ENCODE measurements at regions not wholly inside any gene's neighbourhood (a gene's known extent, or its start where the extent isn't known, plus 50 kb on each side); places are given as distances from the start of the nearest gene placed in this dataset.
A peak's percentile ranks its signal among the peaks of the same experiment; 100 is the strongest.

GRCh38 chr9:79403495-79403894, 168.3 kb upstream of the TLE4 start:
- H2AFZ ChIP-seq (ENCODE audit: low read length) = no peak overlapping the region
- no peak for DNase-seq (ENCODE audit: low read depth in 2 of 2)
- H3K4me1 ChIP-seq (ENCODE audit: control insufficient read depth, extremely low read depth, insufficient read depth, low read length) = no peaks in the 10 kb centered on the region
- no peaks in the 10 kb centered on the region for H4K20me1 ChIP-seq (ENCODE audit: control insufficient read depth, extremely low read depth, insufficient read depth, low read length)
- H3K79me2 ChIP-seq (ENCODE audit: control insufficient read depth, insufficient read depth, low read length) = no peaks in the 10 kb centered on the region
- no peaks in the 10 kb centered on the region for H3K36me3 ChIP-seq (ENCODE audit: control insufficient read depth, insufficient read depth, low read length)
- no peak overlapping the region for H3K9ac ChIP-seq (ENCODE audit: insufficient read depth, low read length)
- no peaks in the 10 kb centered on the region for H3K9me3 ChIP-seq (ENCODE audit: control insufficient read depth, insufficient read depth, low read depth, low read length)
- H3K27me3 ChIP-seq (ENCODE audit: control insufficient read depth, insufficient read depth, low read length) = no peaks in the 10 kb centered on the region
- no peak overlapping the region for H3K4me3 ChIP-seq (replicated peaks in 1 of 4; ENCODE audit: control extremely low read depth in 1 of 4, insufficient read depth in 1 of 4, low read depth in 3 of 4, low read length in 4 of 4)
- no peak for TF ChIP-seq EZH2 (IDR thresholded peaks at IDR 0.05; ENCODE audit: low read length, missing control alignments)
- no peak for TF ChIP-seq CTCF (conservative IDR thresholded peaks at IDR 0.05 in 1 of 2, IDR thresholded peaks at IDR 0.05 in 1 of 2; ENCODE audit: low read depth in 1 of 2, low read length in 2 of 2)
- H3K27ac ChIP-seq (ENCODE audit: insufficient read depth, low read length) = no peak overlapping the region
- H3K4me2 ChIP-seq (ENCODE audit: extremely low read depth, insufficient read depth, low read length) = no peak overlapping the region

- Histone ChIP-seq H3K27ac (ENCODE audit: insufficient read depth, low read length) (no peak overlapping the region), H3K4me1 (ENCODE audit: control insufficient read depth, extremely low read depth, insufficient read depth, low read length) (no peaks in the 10 kb centered on the region)
- peak in 1 of 2 donors; percentile 16 for DNase-seq (ENCODE audit: low read depth in 2 of 2)
Measured at GRCh38 chr9:79408200-79408599, 163.6 kb upstream of the TLE4 start.

GRCh38 chr9:79408617-79409016, 163.1 kb upstream of the TLE4 start:
- Histone ChIP-seq H3K36me3 (ENCODE audit: control insufficient read depth, insufficient read depth, low read length) (no peaks in the 10 kb centered on the region), H2AFZ (ENCODE audit: low read length) (no peak overlapping the region), H3K27me3 (ENCODE audit: control insufficient read depth, insufficient read depth, low read length) (no peaks in the 10 kb centered on the region), H3K4me1 (ENCODE audit: control insufficient read depth, extremely low read depth, insufficient read depth, low read length) (no peaks in the 10 kb centered on the region), H3K9ac (ENCODE audit: insufficient read depth, low read length) (no peak overlapping the region), H3K4me3 (replicated peaks in 1 of 4; ENCODE audit: control extremely low read depth in 1 of 4, insufficient read depth in 1 of 4, low read depth in 3 of 4, low read length in 4 of 4) (no peak overlapping the region), H3K79me2 (ENCODE audit: control insufficient read depth, insufficient read depth, low read length) (no peaks in the 10 kb centered on the region), H3K9me3 (ENCODE audit: control insufficient read depth, insufficient read depth, low read depth, low read length) (no peaks in the 10 kb centered on the region), H3K27ac (ENCODE audit: insufficient read depth, low read length) (no peak overlapping the region), H3K4me2 (ENCODE audit: extremely low read depth, insufficient read depth, low read length) (no peak overlapping the region), H4K20me1 (ENCODE audit: control insufficient read depth, extremely low read depth, insufficient read depth, low read length) (no peaks in the 10 kb centered on the region)
- DNase-seq (ENCODE audit: low read depth in 2 of 2) = peak in 1 of 2 donors; percentile 85
- TF ChIP-seq EZH2 (IDR thresholded peaks at IDR 0.05; ENCODE audit: low read length, missing control alignments) = no peak
- no peak for TF ChIP-seq CTCF (conservative IDR thresholded peaks at IDR 0.05 in 1 of 2, IDR thresholded peaks at IDR 0.05 in 1 of 2; ENCODE audit: low read depth in 1 of 2, low read length in 2 of 2)

More at GRCh38 chr9:79408200-79408599, 163.6 kb upstream of the TLE4 start:
- H4K20me1 ChIP-seq (ENCODE audit: control insufficient read depth, extremely low read depth, insufficient read depth, low read length) = no peaks in the 10 kb centered on the region
- no peak overlapping the region for H3K4me2 ChIP-seq (ENCODE audit: extremely low read depth, insufficient read depth, low read length)
- H3K36me3 ChIP-seq (ENCODE audit: control insufficient read depth, insufficient read depth, low read length) = no peaks in the 10 kb centered on the region
- H3K9ac ChIP-seq (ENCODE audit: insufficient read depth, low read length) = no peak overlapping the region
- no peak overlapping the region for H2AFZ ChIP-seq (ENCODE audit: low read length)
- H3K27me3 ChIP-seq (ENCODE audit: control insufficient read depth, insufficient read depth, low read length) = no peaks in the 10 kb centered on the region
- TF ChIP-seq EZH2 (IDR thresholded peaks at IDR 0.05; ENCODE audit: low read length, missing control alignments) (no peak), CTCF (conservative IDR thresholded peaks at IDR 0.05 in 1 of 2, IDR thresholded peaks at IDR 0.05 in 1 of 2; ENCODE audit: low read depth in 1 of 2, low read length in 2 of 2) (no peak)
- no peaks in the 10 kb centered on the region for H3K9me3 ChIP-seq (ENCODE audit: control insufficient read depth, insufficient read depth, low read depth, low read length)
- H3K79me2 ChIP-seq (ENCODE audit: control insufficient read depth, insufficient read depth, low read length) = no peaks in the 10 kb centered on the region
- no peak overlapping the region for H3K4me3 ChIP-seq (replicated peaks in 1 of 4; ENCODE audit: control extremely low read depth in 1 of 4, insufficient read depth in 1 of 4, low read depth in 3 of 4, low read length in 4 of 4)
